ENCODE measurements at regions not wholly inside any gene's neighbourhood (a gene's known extent, or its start where the extent isn't known, plus 50 kb on each side); places are given as distances from the start of the nearest gene placed in this dataset.

DNA sequence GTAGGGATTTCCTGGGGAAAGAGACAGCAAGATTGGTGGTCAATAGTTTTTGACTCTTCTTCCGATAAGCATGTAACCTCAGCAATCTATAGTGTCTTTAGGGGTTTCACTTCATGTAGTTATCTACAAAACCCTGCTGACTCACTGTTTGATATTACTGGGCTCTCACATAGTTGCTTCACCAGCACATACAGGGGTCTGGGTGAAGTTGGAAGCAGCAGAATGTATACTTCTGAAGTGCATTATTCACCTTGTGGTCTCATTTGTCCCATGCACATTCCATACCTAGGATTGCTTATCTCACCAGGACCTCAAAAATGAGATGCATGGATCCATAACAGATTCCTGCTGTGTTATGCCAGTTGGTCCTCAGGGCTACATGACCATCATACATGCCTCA, 280.0 kb downstream of the LRIG3 start:
- DNase-seq (ENCODE audit: extremely low spot score, unreplicated experiment) = no peak
- Mint-ChIP-seq H3K36me3 (no peaks in the 10 kb centered on the region), H3K4me3 (no peak overlapping the region), H3K9me3 (no peaks in the 10 kb centered on the region), H3K27me3 (peaks cover 10% of the 10 kb centered on the region), H3K4me1 (ENCODE audit: unreplicated experiment) (peaks cover 7% of the 10 kb centered on the region), H3K27ac (no peak overlapping the region)
- TF ChIP-seq, protein P1, sequence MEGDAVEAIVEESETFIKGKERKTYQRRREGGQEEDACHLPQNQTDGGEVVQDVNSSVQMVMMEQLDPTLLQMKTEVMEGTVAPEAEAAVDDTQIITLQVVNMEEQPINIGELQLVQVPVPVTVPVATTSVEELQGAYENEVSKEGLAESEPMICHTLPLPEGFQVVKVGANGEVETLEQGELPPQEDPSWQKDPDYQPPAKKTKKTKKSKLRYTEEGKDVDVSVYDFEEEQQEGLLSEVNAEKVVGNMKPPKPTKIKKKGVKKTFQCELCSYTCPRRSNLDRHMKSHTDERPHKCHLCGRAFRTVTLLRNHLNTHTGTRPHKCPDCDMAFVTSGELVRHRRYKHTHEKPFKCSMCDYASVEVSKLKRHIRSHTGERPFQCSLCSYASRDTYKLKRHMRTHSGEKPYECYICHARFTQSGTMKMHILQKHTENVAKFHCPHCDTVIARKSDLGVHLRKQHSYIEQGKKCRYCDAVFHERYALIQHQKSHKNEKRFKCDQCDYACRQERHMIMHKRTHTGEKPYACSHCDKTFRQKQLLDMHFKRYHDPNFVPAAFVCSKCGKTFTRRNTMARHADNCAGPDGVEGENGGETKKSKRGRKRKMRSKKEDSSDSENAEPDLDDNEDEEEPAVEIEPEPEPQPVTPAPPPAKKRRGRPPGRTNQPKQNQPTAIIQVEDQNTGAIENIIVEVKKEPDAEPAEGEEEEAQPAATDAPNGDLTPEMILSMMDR (conservative IDR thresholded peaks at IDR 0.05) = no peak

DNA sequence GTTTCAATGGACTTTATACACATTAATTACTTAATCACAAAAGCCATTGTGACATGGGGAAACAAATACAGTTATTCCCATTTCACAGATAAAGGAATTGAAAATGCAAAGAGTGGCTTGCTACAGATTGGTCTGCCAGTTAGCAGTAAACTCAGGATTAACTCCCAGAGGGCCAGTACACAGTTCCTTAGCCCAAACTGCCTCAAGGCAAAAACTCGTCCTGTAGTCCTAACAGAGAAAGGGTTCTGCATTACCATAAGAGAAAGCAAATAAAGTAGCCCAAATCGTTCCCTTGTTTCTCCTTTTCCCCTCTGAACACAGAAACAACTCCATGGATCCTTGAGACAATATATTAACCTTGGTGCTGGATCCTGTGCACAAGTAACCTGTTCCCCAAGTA, 274.4 kb downstream of the LRIG3 start:
- DNase-seq (ENCODE audit: extremely low spot score, unreplicated experiment) = no peak
- no peaks in the 10 kb centered on the region for H3K4me1 Mint-ChIP-seq (ENCODE audit: unreplicated experiment)
- H3K36me3 Mint-ChIP-seq = no peaks in the 10 kb centered on the region
- TF ChIP-seq, protein P1 (conservative IDR thresholded peaks at IDR 0.05) = no peak
- H3K4me3 Mint-ChIP-seq = no peak overlapping the region
- peaks cover 6% of the 10 kb centered on the region for H3K27me3 Mint-ChIP-seq
- no peaks in the 10 kb centered on the region for H3K9me3 Mint-ChIP-seq
- no peak overlapping the region for H3K27ac Mint-ChIP-seq

DNA sequence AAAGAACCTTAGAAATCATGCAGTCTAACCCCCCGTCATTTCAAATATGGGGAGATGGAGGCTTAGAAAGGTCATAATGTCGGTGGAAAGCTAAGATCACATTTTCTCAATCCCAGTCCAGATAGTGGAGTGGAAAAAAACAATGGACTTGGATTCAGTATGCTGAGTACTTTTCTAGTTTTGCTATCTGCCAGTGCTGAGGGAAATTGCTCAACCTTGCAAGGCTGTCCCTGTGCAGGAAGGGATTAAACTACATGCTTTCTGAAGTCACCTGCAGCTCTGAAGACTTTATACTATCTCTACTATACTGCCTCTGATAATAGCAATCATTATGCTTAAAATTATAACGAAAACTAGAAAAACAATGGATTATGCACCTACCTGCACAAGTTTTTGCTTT, 272.8 kb downstream of the LRIG3 start:
- Mint-ChIP-seq H3K4me1 (ENCODE audit: unreplicated experiment) (no peaks in the 10 kb centered on the region), H3K27me3 (peaks cover 4% of the 10 kb centered on the region), H3K4me3 (no peak overlapping the region), H3K27ac (no peak overlapping the region), H3K36me3 (no peaks in the 10 kb centered on the region), H3K9me3 (peaks cover under 1% of the 10 kb centered on the region)
- TF ChIP-seq, protein P1 (conservative IDR thresholded peaks at IDR 0.05) = no peak
- no peak for DNase-seq (ENCODE audit: extremely low spot score, unreplicated experiment)

DNA sequence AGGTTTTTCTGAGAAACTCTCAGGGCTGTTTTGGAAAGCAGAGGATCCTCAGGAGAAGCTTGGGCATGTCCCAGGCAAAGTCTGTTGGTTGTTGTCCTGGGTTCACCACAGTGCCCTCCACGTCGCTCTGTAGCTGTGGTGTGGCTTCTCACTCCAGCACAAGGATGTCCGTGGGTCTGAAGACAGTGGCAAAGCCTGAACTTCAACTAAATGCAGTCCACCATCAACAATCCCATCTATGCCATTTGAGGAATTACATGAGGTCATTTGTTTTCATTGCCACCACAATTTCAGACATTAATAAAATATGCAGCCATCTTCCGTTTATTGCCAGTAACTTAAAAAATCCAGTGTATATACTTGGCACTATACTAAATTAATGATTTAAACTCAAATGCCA, 272.1 kb downstream of the LRIG3 start:
- Mint-ChIP-seq H3K9me3 (peaks cover 4% of the 10 kb centered on the region), H3K27me3 (peaks cover 4% of the 10 kb centered on the region), H3K4me1 (ENCODE audit: unreplicated experiment) (no peaks in the 10 kb centered on the region), H3K36me3 (no peaks in the 10 kb centered on the region), H3K27ac (no peak overlapping the region), H3K4me3 (no peak overlapping the region)
- TF ChIP-seq, protein P1 (conservative IDR thresholded peaks at IDR 0.05) = no peak
- DNase-seq (ENCODE audit: extremely low spot score, unreplicated experiment) = no peak

DNA sequence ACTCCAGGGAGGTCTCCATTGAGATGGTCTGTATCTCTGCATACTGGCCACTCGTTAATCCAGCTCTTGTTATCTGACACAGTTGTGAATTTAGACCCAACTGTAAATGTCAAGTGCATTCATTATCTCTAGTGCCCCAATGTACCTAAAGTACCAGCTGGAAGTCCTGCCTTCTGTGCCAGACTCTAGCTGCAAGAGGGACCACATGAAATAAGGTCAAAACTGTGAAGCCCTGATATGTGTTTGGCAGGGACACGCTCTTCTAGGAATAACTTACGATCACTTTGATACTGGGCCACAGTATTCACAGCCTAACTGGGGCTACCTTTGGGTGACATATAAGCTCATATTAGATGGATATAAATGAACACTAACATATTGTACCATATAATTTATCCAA, 268.5 kb downstream of the LRIG3 start:
- no peak overlapping the region for H3K4me3 Mint-ChIP-seq
- no peak for DNase-seq (ENCODE audit: extremely low spot score, unreplicated experiment)

More for the DNA sequence above, 268.5 kb downstream of the LRIG3 start:
- no peaks in the 10 kb centered on the region for H3K36me3 Mint-ChIP-seq
- H3K9me3 Mint-ChIP-seq = peaks cover 4% of the 10 kb centered on the region
- peaks cover 4% of the 10 kb centered on the region for H3K27me3 Mint-ChIP-seq
- TF ChIP-seq, protein P1 (conservative IDR thresholded peaks at IDR 0.05) = no peak
- H3K27ac Mint-ChIP-seq = no peak overlapping the region
- H3K4me1 Mint-ChIP-seq (ENCODE audit: unreplicated experiment) = no peaks in the 10 kb centered on the region

Measured in type B pancreatic cell (in vitro differentiated cells).